HFFc6 (cell line): ENCODE measurements at regions not wholly inside any gene's neighbourhood (a gene's known extent, or its start where the extent isn't known, plus 50 kb on each side); places are given as distances from the start of the nearest gene placed in this dataset.

Source experiments
- DNase-seq: peaks from one replicate; pipeline ENCODE4 v3.0.0-alpha.2; 2018
- H3K27ac Mint-ChIP-seq: 2 replicates; pipeline ENCODE4 v1.8.0; 2020; ENCODE audit warnings: mild to moderate bottlenecking, mixed read lengths
- H3K27me3 Mint-ChIP-seq: 2 replicates; pipeline ENCODE4 v1.8.0; 2021; ENCODE audit warnings: mild to moderate bottlenecking, moderate library complexity, mixed read lengths; ENCODE audit not compliant: insufficient read depth
- H3K36me3 Mint-ChIP-seq: 2 replicates; pipeline ENCODE4 v1.8.0; 2021; ENCODE audit warnings: low read depth, mixed read lengths
- H3K4me1 Mint-ChIP-seq: 2 replicates; pipeline ENCODE4 v1.8.0; 2020; ENCODE audit warnings: low read depth, mixed read lengths
- H3K4me3 Mint-ChIP-seq: 2 replicates; pipeline ENCODE4 v1.8.0; 2020; ENCODE audit warnings: mild to moderate bottlenecking, moderate library complexity, mixed read lengths
- H3K9me3 Mint-ChIP-seq: 2 replicates; pipeline ENCODE4 v1.8.0; 2020; ENCODE audit warnings: mild to moderate bottlenecking, mixed read lengths
- CTCF ChIP-seq: fragments of 200-600 bp; sonication (generic); IDR thresholded peaks from 2 replicates; pipeline ENCODE4 v1.5.0; 2021; ENCODE audit warnings: antibody characterized with exemption, mild to moderate bottlenecking

GRCh38 chr14:22018890-22019289 lies 345.3 kb upstream of the OR4E1 start:
- Mint-ChIP-seq H3K9me3 (peaks cover 36% of the 10 kb centered on the region), H3K4me1 (no peaks in the 10 kb centered on the region), H3K27ac (no peak overlapping the region), H3K4me3 (no peak overlapping the region), H3K36me3 (peaks cover under 1% of the 10 kb centered on the region; the same call in 1 of the 2 replicates), H3K27me3 (no peaks in the 10 kb centered on the region; the same call in 1 of the 2 replicates)
- TF ChIP-seq CTCF = no peak
- no peak for DNase-seq

- Mint-ChIP-seq H3K27ac (no peak overlapping the region), H3K4me1 (no peaks in the 10 kb centered on the region), H3K4me3 (no peak overlapping the region), H3K36me3 (no peaks in the 10 kb centered on the region; the same call in 1 of the 2 replicates), H3K27me3 (no peaks in the 10 kb centered on the region; the same call in none of the 2 replicates), H3K9me3 (peaks cover 39% of the 10 kb centered on the region)
- no peak for DNase-seq
- no peak for TF ChIP-seq CTCF
Measured at GRCh38 chr14:22012452-22012851, 338.8 kb upstream of the OR4E1 start.

DNA sequence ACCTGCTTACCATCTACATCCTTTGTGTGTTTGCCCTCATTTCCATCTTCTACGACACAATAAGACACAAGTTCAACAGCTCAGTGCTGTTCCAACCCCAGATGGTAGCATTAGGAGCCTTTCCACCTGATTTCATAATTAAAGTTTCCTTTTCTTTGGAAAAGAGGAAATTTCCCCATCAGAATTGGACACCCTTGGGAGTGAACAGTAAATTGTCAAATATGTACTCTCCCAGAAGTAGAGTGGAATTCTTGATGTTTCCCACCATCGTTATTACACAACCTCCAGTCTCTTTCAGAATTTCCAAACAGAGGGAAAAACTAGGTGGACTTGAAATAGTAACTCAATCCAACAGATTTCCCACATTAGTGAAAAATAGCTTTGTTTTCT lies 337.6 kb upstream of the OR4E1 start:
- H3K4me3 Mint-ChIP-seq = no peak overlapping the region

GRCh38 chr14:22010545-22011252 lies 337.1 kb upstream of the OR4E1 start:
- Mint-ChIP-seq H3K4me3 (no peak overlapping the region), H3K36me3 (no peaks in the 10 kb centered on the region; the same call in 1 of the 2 replicates), H3K9me3 (peaks cover 48% of the 10 kb centered on the region), H3K27me3 (no peaks in the 10 kb centered on the region; the same call in 1 of the 2 replicates), H3K27ac (no peak overlapping the region), H3K4me1 (no peaks in the 10 kb centered on the region)
- TF ChIP-seq CTCF = no peak
- DNase-seq = no peak

More for the DNA sequence above, 337.6 kb upstream of the OR4E1 start:
- H3K36me3 Mint-ChIP-seq = no peaks in the 10 kb centered on the region; the same call in 1 of the 2 replicates
- no peaks in the 10 kb centered on the region; the same call in 1 of the 2 replicates for H3K27me3 Mint-ChIP-seq
- H3K9me3 Mint-ChIP-seq = peaks cover 48% of the 10 kb centered on the region
- no peak overlapping the region for H3K27ac Mint-ChIP-seq
- no peaks in the 10 kb centered on the region for H3K4me1 Mint-ChIP-seq
- no peak for TF ChIP-seq CTCF
- DNase-seq = no peak

GRCh38 chr14:22008766-22009165 lies 335.1 kb upstream of the OR4E1 start:
- no peak for DNase-seq
- TF ChIP-seq CTCF = no peak
- Mint-ChIP-seq H3K4me3 (no peak overlapping the region), H3K36me3 (no peaks in the 10 kb centered on the region; the same call in 1 of the 2 replicates), H3K27me3 (no peaks in the 10 kb centered on the region; the same call in 1 of the 2 replicates), H3K27ac (no peak overlapping the region), H3K9me3 (peaks cover 38% of the 10 kb centered on the region), H3K4me1 (no peaks in the 10 kb centered on the region)
